Sigmoid colon (tissue), 4 donors: ENCODE measurements at regions not wholly inside any gene's neighbourhood (a gene's known extent, or its start where the extent isn't known, plus 50 kb on each side); places are given as distances from the start of the nearest gene placed in this dataset.

Source experiments
- CTCF ChIP-seq, 4 experiments: fragments of 450-650 bp in 3 of 4; fragments of 200-600 bp in 1 of 4; IDR thresholded peaks; one replicate each; pipeline ENCODE4 v1.5.1; 2016 to 2019; ENCODE audit warnings: antibody characterized with exemption in 4 of 4, mild to moderate bottlenecking in 3 of 4, moderate library complexity in 2 of 4
- EP300 ChIP-seq, 4 donors: sonication (generic); formaldehyde crosslinking; IDR thresholded peaks; one replicate each; pipeline ENCODE4 v1.6.1; 2017; ENCODE audit warnings: antibody characterized with exemption in 4 of 4
- POLR2A ChIP-seq, 2 donors: fragments of 450-650 bp; IDR thresholded peaks; one replicate each; pipeline ENCODE4 v1.6.1; 2016; ENCODE audit warnings: antibody characterized with exemption in 2 of 2, mild to moderate bottlenecking in 2 of 2, moderate library complexity in 2 of 2

- TF ChIP-seq CTCF (IDR thresholded peaks at IDR 0.05) = no peak
- TF ChIP-seq EP300 (IDR thresholded peaks at IDR 0.05) = no peak
- TF ChIP-seq POLR2A (IDR thresholded peaks at IDR 0.05) = no peak
These were observed 168.0 kb upstream of the THRB start for GRCh38 chr3:24662449-24663345.
